NT2/D1 (cell line): ENCODE measurements at regions not wholly inside any gene's neighbourhood (a gene's known extent, or its start where the extent isn't known, plus 50 kb on each side); places are given as distances from the start of the nearest gene placed in this dataset.

Source experiments
- DNase-seq: peaks from one replicate; pipeline ENCODE4 v3.0.0-alpha.2; 2011; ENCODE audit warnings: low read depth, low spot score
- H3K27me3 ChIP-seq: 2 replicates; pipeline ENCODE4 v1.6.0; 2011; ENCODE audit warnings: mild to moderate bottlenecking; ENCODE audit not compliant: insufficient read length, insufficient read depth
- H3K36me3 ChIP-seq: 2 replicates; pipeline ENCODE4 v1.6.1; 2011; ENCODE audit warnings: mild to moderate bottlenecking, low read length, mixed read lengths; ENCODE audit not compliant: insufficient read depth, insufficient read length
- H3K4me1 ChIP-seq: 2 replicates; pipeline ENCODE4 v1.5.1; 2011; ENCODE audit not compliant: insufficient read depth, insufficient read length
- H3K4me3 ChIP-seq: 2 replicates; pipeline ENCODE4 v1.5.1; 2011; ENCODE audit warnings: low read depth; ENCODE audit not compliant: insufficient read length
- H3K9ac ChIP-seq: 2 replicates; pipeline ENCODE4 v1.6.0; 2011; ENCODE audit warnings: low read depth; ENCODE audit not compliant: insufficient read length
- H3K9me3 ChIP-seq: 2 replicates; pipeline ENCODE4 v1.5.1; 2011; ENCODE audit warnings: mild to moderate bottlenecking, low read length; ENCODE audit not compliant: insufficient read depth
- SUZ12 ChIP-seq: IDR thresholded peaks from 2 replicates; pipeline ENCODE4 v1.6.1; 2011; ENCODE audit not compliant: insufficient read length, insufficient read depth; ENCODE audit errors: extremely low read depth
- YY1 ChIP-seq: IDR thresholded peaks from 2 replicates; pipeline ENCODE4 v1.6.1; 2011; ENCODE audit not compliant: insufficient read length, insufficient read depth
- ZNF274 ChIP-seq: IDR thresholded peaks from 2 replicates; pipeline ENCODE4 v1.6.1; 2011; ENCODE audit warnings: mild to moderate bottlenecking, low read depth, low read length

GRCh38 chr13:110005563-110005962, 219.2 kb upstream of the IRS2 start:
- no peak for DNase-seq
- TF ChIP-seq ZNF274 (no peak), YY1 (no peak), SUZ12 (no peak)
- no peak overlapping the region for H3K9ac ChIP-seq
- H3K4me3 ChIP-seq = no peak overlapping the region
- no peaks in the 10 kb centered on the region for H3K9me3 ChIP-seq
- H3K4me1 ChIP-seq = no peaks in the 10 kb centered on the region
- peaks cover 4% of the 10 kb centered on the region for H3K27me3 ChIP-seq
- H3K36me3 ChIP-seq = no peaks in the 10 kb centered on the region

DNA sequence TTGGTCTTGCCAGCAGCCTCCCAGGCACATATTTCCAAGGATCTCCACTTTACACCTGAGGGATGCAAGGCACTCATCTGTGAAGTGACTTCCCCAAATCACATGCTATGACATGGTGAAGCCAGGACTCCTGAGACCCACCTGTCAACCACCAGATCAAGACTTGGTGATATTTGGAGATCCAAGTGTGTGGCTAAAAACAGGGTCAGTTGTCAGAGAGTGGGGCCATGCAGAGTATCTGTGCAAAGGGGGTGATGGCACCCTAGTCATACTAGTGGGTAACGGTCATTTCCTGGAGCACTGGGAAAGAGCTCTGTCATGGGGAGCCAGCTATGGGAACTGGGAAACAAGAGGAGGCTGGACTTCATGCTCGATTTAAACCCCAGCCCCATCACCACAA, 218.4 kb upstream of the IRS2 start:
- no peak overlapping the region for H3K4me3 ChIP-seq
- DNase-seq = no peak
- H3K9me3 ChIP-seq = no peaks in the 10 kb centered on the region
- no peak for TF ChIP-seq ZNF274
- no peak for TF ChIP-seq SUZ12
- no peak for TF ChIP-seq YY1
- peaks cover 4% of the 10 kb centered on the region for H3K27me3 ChIP-seq
- H3K4me1 ChIP-seq = peaks cover under 1% of the 10 kb centered on the region
- H3K36me3 ChIP-seq = no peaks in the 10 kb centered on the region
- no peak overlapping the region for H3K9ac ChIP-seq

DNA sequence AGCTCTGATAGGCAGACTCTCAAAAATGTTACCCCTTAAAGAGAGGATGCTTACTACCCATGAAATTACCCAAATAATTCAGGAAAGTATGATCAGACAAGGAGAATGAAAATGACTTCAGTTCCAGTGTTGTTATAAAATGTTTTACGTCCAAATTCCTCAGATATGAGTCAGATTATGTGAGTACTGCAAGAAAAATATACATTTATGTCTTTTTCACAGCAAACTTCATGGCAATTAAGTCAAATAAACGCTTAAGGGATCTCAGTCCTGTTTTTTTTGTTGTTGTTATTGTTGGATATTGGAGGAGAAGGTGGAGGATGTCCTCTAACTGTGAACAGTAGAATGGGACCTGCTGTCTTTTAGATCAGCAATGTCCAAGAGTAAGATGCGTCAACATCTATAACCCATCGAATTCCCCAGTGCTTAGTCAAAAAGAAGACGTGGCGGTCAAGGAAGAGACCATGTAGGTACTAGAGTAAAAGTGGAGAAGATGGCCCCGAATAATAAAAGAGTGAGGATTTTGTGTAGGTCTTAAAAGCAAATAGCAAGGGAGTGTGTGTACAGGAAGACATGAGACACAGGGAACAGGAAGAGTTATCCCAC, 215.4 kb upstream of the IRS2 start:
- no peak overlapping the region for H3K9ac ChIP-seq
- DNase-seq = no peak

DNA sequence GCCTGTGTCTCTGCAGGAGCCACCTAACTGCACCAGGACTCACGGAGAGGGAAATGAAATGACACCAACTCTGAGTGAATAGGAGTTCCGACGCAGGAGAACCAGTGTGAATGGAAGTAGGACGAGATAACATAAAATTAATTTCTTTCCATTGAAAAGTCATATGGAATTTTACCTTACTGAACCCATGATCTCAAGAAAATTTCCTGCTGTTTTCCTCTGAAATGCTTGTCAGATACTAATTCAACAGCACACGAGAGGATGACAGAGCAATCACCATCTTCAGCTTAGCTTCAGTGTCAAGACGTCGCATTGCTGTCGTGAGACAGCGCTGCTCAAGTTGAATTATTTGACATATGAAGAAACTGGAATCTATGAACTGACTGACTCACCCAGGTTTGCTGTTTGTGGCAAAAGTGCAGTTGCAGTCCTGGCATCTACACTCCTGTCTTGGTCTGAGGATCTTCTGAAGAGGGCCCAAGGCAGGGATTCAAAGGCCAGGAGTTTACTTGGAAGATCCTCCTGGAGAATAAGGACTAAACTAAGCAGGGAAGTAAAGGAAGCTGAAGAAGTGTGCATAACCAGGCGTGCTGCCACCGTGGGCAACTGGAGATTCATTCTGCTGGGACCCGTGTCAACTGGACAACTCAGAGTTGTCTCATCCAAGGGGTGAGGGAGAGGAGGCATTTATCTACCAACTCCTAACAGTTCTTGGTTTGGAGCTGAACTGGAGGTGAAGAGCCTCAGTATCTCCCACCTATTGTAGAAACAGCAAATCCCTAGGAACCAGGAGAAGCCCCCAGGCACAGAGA, 214.4 kb upstream of the IRS2 start:
- H3K9ac ChIP-seq = no peak overlapping the region
- DNase-seq = no peak
- H3K27me3 ChIP-seq = peaks cover 4% of the 10 kb centered on the region
- no peaks in the 10 kb centered on the region for H3K9me3 ChIP-seq
- no peaks in the 10 kb centered on the region for H3K36me3 ChIP-seq
- no peak for TF ChIP-seq YY1
- TF ChIP-seq SUZ12 = no peak
- TF ChIP-seq ZNF274 = no peak
- H3K4me3 ChIP-seq = no peak overlapping the region
- H3K4me1 ChIP-seq = peaks cover 4% of the 10 kb centered on the region

More for the DNA sequence above, 215.4 kb upstream of the IRS2 start:
- TF ChIP-seq ZNF274 (no peak), SUZ12 (no peak), YY1 (no peak)
- Histone ChIP-seq H3K27me3 (peaks cover 4% of the 10 kb centered on the region), H3K4me1 (peaks cover 4% of the 10 kb centered on the region), H3K4me3 (no peak overlapping the region), H3K9me3 (no peaks in the 10 kb centered on the region), H3K36me3 (no peaks in the 10 kb centered on the region)

GRCh38 chr13:109999659-110000533, 213.5 kb upstream of the IRS2 start:
- no peak for TF ChIP-seq ZNF274
- TF ChIP-seq SUZ12 = no peak
- TF ChIP-seq YY1 = no peak
- H3K9ac ChIP-seq = no peak overlapping the region
- no peak for DNase-seq
- no peaks in the 10 kb centered on the region for H3K9me3 ChIP-seq
- H3K27me3 ChIP-seq = peaks cover 4% of the 10 kb centered on the region
- no peak overlapping the region for H3K4me3 ChIP-seq
- H3K4me1 ChIP-seq = peaks cover 4% of the 10 kb centered on the region
- H3K36me3 ChIP-seq = no peaks in the 10 kb centered on the region

DNA sequence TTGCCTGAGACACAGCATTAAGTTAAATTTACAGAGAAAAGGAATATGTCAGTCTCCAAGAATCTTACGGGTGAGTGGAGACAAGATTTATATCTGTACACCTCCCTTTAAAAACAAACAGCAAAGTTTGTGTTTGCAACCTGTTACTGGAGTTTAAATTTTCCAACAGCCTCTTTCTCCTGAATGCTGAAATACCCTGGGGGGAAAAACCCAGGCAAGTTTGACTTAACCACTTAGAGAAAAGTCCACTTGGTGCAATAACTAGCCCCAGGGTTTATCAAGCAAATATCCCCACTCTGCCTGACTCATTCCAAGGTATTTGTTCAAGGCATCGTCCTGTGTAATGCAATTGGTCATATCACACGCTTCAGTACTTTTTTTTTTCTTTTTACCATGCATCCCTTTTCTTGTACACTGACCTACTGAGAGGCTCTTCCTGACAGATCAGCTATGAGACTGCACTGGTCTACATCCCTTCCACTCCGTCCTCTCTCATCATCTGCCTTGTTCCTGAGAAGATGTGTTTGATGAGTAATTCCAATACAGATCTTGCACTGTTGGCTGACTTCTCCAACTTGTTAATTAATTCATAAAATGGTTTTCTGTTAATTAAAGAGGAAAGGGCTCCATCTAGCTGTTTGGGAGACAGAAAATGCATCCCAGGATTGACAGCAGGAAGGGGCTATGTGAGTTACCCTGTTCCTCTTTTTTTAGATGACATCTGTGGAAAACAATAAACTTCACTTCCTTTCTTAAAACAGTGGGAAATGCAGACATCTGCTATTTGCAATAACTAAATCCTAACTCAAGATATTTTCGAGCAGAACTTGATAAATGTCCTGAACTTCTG, 212.5 kb upstream of the IRS2 start:
- Histone ChIP-seq H3K27me3 (peaks cover 4% of the 10 kb centered on the region), H3K4me3 (no peak overlapping the region), H3K9me3 (no peaks in the 10 kb centered on the region), H3K9ac (no peak overlapping the region), H3K4me1 (peaks cover 4% of the 10 kb centered on the region), H3K36me3 (no peaks in the 10 kb centered on the region)
- DNase-seq = no peak
- TF ChIP-seq YY1 = no peak
- no peak for TF ChIP-seq ZNF274
- no peak for TF ChIP-seq SUZ12
